Loucy (cell line): ENCODE measurements at regions not wholly inside any gene's neighbourhood (a gene's known extent, or its start where the extent isn't known, plus 50 kb on each side); places are given as distances from the start of the nearest gene placed in this dataset.

Experiments
- EZH2phosphoT487 ChIP-seq: fragments of 200-600 bp; IDR thresholded peaks from 2 replicates; pipeline ENCODE4 v1.6.1; 2018; ENCODE audit warnings: antibody characterized with exemption, mild to moderate bottlenecking, moderate library complexity, borderline replicate concordance
- TF ChIP-seq, protein P1 (sequence below): fragments of 200-600 bp; sonication (generic); conservative IDR thresholded peaks from 2 replicates; pipeline ENCODE4 v1.5.1; 2014; ENCODE audit warnings: mild to moderate bottlenecking, antibody characterized with exemption, low read length

DNA sequence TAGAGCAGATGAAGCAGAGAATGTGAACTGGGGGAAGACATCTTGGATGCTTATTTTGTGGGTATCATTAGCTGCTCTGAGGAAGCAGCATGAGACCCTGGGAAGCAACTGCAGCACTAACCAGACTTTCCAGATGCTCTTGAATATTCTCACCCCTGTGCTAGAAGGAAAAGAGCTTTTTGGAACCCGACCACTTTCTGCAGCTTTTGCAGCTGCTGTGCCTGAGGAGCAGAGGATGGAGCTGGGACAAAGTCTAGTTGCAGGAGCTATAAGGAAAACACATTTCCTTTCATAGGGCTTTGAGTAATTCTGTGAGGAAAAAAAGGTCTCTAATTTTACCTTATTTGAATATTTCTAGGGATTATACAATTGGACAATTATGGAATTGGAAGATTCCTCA, 369.7 kb downstream of the CD109 start:
- TF ChIP-seq, protein P1, sequence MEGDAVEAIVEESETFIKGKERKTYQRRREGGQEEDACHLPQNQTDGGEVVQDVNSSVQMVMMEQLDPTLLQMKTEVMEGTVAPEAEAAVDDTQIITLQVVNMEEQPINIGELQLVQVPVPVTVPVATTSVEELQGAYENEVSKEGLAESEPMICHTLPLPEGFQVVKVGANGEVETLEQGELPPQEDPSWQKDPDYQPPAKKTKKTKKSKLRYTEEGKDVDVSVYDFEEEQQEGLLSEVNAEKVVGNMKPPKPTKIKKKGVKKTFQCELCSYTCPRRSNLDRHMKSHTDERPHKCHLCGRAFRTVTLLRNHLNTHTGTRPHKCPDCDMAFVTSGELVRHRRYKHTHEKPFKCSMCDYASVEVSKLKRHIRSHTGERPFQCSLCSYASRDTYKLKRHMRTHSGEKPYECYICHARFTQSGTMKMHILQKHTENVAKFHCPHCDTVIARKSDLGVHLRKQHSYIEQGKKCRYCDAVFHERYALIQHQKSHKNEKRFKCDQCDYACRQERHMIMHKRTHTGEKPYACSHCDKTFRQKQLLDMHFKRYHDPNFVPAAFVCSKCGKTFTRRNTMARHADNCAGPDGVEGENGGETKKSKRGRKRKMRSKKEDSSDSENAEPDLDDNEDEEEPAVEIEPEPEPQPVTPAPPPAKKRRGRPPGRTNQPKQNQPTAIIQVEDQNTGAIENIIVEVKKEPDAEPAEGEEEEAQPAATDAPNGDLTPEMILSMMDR, result no peak
- TF ChIP-seq EZH2phosphoT487, result no peak
